Panc1 (cell line): ENCODE measurements at regions not wholly inside any gene's neighbourhood (a gene's known extent, or its start where the extent isn't known, plus 50 kb on each side); places are given as distances from the start of the nearest gene placed in this dataset.

ENCODE experiments used
- SIN3A ChIP-seq: IDR thresholded peaks from 2 replicates; pipeline ENCODE4 v1.6.1; 2012; ENCODE audit warnings: low read depth, mild to moderate bottlenecking, low read length, moderate library complexity, borderline replicate concordance; ENCODE audit not compliant: insufficient read depth
- TF ChIP-seq, protein P1 (sequence below): fragments of 450-650 bp; IDR thresholded peaks from 2 replicates; pipeline ENCODE4 v1.5.1; 2017; ENCODE audit warnings: mild to moderate bottlenecking
- TF ChIP-seq, protein P2 (sequence below), 2 experiments: IDR thresholded peaks; 2 replicates each; pipeline ENCODE4 v1.6.1; 2011 to 2012; ENCODE audit warnings: low read depth in 2 of 2, control low read depth in 1 of 2, low read length in 1 of 2, mild to moderate bottlenecking in 1 of 2, moderate library complexity in 1 of 2; ENCODE audit not compliant: insufficient read depth in 1 of 2

DNA sequence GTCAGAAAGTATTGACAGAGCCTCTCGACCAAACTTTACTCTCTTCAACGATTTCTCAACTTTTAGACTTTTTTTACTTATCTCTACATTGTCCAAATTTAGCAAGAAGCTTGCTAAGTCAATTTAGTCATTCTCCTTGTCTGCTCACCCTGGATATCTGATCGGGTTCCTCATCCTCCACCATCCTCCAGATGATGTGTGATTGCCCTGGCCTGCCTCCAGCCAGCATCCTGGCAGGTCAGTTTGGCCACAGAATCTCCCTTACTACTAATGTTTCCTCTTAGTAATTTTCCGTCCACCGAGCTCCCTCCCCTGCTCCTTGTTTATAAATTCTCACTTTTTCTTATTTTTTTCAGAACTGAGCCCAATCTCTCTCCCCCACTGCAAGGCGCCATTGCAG lies 167.9 kb upstream of the ZFP42 start:
- TF ChIP-seq, protein P1, sequence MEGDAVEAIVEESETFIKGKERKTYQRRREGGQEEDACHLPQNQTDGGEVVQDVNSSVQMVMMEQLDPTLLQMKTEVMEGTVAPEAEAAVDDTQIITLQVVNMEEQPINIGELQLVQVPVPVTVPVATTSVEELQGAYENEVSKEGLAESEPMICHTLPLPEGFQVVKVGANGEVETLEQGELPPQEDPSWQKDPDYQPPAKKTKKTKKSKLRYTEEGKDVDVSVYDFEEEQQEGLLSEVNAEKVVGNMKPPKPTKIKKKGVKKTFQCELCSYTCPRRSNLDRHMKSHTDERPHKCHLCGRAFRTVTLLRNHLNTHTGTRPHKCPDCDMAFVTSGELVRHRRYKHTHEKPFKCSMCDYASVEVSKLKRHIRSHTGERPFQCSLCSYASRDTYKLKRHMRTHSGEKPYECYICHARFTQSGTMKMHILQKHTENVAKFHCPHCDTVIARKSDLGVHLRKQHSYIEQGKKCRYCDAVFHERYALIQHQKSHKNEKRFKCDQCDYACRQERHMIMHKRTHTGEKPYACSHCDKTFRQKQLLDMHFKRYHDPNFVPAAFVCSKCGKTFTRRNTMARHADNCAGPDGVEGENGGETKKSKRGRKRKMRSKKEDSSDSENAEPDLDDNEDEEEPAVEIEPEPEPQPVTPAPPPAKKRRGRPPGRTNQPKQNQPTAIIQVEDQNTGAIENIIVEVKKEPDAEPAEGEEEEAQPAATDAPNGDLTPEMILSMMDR: no peak
- TF ChIP-seq, protein P2, sequence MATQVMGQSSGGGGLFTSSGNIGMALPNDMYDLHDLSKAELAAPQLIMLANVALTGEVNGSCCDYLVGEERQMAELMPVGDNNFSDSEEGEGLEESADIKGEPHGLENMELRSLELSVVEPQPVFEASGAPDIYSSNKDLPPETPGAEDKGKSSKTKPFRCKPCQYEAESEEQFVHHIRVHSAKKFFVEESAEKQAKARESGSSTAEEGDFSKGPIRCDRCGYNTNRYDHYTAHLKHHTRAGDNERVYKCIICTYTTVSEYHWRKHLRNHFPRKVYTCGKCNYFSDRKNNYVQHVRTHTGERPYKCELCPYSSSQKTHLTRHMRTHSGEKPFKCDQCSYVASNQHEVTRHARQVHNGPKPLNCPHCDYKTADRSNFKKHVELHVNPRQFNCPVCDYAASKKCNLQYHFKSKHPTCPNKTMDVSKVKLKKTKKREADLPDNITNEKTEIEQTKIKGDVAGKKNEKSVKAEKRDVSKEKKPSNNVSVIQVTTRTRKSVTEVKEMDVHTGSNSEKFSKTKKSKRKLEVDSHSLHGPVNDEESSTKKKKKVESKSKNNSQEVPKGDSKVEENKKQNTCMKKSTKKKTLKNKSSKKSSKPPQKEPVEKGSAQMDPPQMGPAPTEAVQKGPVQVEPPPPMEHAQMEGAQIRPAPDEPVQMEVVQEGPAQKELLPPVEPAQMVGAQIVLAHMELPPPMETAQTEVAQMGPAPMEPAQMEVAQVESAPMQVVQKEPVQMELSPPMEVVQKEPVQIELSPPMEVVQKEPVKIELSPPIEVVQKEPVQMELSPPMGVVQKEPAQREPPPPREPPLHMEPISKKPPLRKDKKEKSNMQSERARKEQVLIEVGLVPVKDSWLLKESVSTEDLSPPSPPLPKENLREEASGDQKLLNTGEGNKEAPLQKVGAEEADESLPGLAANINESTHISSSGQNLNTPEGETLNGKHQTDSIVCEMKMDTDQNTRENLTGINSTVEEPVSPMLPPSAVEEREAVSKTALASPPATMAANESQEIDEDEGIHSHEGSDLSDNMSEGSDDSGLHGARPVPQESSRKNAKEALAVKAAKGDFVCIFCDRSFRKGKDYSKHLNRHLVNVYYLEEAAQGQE (IDR thresholded peaks at IDR 0.05; ENCODE audit: insufficient read depth in 1 of 2, low read depth in 2 of 2, low read length in 1 of 2): no peak
- no peak for TF ChIP-seq SIN3A
